Neural progenitor cell (in vitro differentiated cells): ENCODE measurements at regions not wholly inside any gene's neighbourhood (a gene's known extent, or its start where the extent isn't known, plus 50 kb on each side); places are given as distances from the start of the nearest gene placed in this dataset.

Experiments
- DNase-seq: peaks from one replicate; pipeline ENCODE4 v3.0.0-alpha.2; 2016; ENCODE audit warnings: low spot score
- H2AFZ ChIP-seq: fragments of 200-600 bp; sonication (generic); replicated peaks from 2 replicates; pipeline ENCODE4 v1.6.1; 2016; ENCODE audit warnings: antibody characterized with exemption
- H3F3A ChIP-seq: fragments of 200-600 bp; sonication (generic); 2 replicates; pipeline ENCODE4 v1.6.1; 2016; ENCODE audit warnings: antibody characterized with exemption, low read depth
- H3K27ac ChIP-seq: fragments of 200-600 bp; sonication (generic); 2 replicates; pipeline ENCODE4 v1.5.1; 2016; ENCODE audit warnings: mild to moderate bottlenecking
- H3K27me3 ChIP-seq: fragments of 200-600 bp; sonication (generic); 2 replicates; pipeline ENCODE4 v1.6.1; 2016; ENCODE audit warnings: mild to moderate bottlenecking, moderate library complexity
- H3K36me3 ChIP-seq: fragments of 200-600 bp; sonication (generic); 2 replicates; pipeline ENCODE4 v1.5.1; 2016
- H3K4me1 ChIP-seq: fragments of 200-600 bp; sonication (generic); 2 replicates; pipeline ENCODE4 v1.6.1; 2016; ENCODE audit warnings: mixed run types
- H3K4me2 ChIP-seq: fragments of 200-600 bp; sonication (generic); 2 replicates; pipeline ENCODE4 v1.6.1; 2016
- H3K4me3 ChIP-seq: fragments of 200-600 bp; sonication (generic); 2 replicates; pipeline ENCODE4 v1.5.1; 2016
- H3K79me2 ChIP-seq: fragments of 200-600 bp; sonication (generic); 2 replicates; pipeline ENCODE4 v1.6.1; 2016; ENCODE audit warnings: low read depth
- H3K9ac ChIP-seq: fragments of 200-600 bp; sonication (generic); 2 replicates; pipeline ENCODE4 v1.6.1; 2016
- H3K9me3 ChIP-seq: fragments of 200-600 bp; sonication (generic); 2 replicates; pipeline ENCODE4 v1.5.1; 2016; ENCODE audit warnings: low read depth
- H4K20me1 ChIP-seq: fragments of 200-600 bp; sonication (generic); 2 replicates; pipeline ENCODE4 v1.6.1; 2016; ENCODE audit warnings: low read depth
- H3K27ac Mint-ChIP-seq: 3 replicates; pipeline ENCODE4 v1.8.0; 2021; ENCODE audit warnings: mixed read lengths
- H3K27me3 Mint-ChIP-seq: 2 replicates; pipeline ENCODE4 v1.8.0; 2022; ENCODE audit warnings: low read depth, mild to moderate bottlenecking, inconsistent platforms, moderate library complexity, mixed read lengths; ENCODE audit not compliant: insufficient read depth
- H3K36me3 Mint-ChIP-seq: 3 replicates; pipeline ENCODE4 v1.8.0; 2021; ENCODE audit warnings: mixed read lengths
- H3K4me1 Mint-ChIP-seq: 3 replicates; pipeline ENCODE4 v1.8.0; 2021; ENCODE audit warnings: mixed read lengths
- H3K4me3 Mint-ChIP-seq: 3 replicates; pipeline ENCODE4 v1.8.0; 2021; ENCODE audit warnings: mild to moderate bottlenecking, moderate library complexity, mixed read lengths
- H3K9me3 Mint-ChIP-seq: 3 replicates; pipeline ENCODE4 v1.8.0; 2020; ENCODE audit warnings: mixed read lengths
- EZH2 ChIP-seq: fragments of 200-600 bp; sonication (generic); IDR thresholded peaks from 2 replicates; pipeline ENCODE4 v1.6.1; 2017; ENCODE audit warnings: antibody characterized with exemption, mild to moderate bottlenecking, moderate library complexity
- EZH2phosphoT487 ChIP-seq: fragments of 200-600 bp; sonication (generic); IDR thresholded peaks from 2 replicates; pipeline ENCODE4 v1.6.1; 2017; ENCODE audit warnings: antibody characterized with exemption
- TF ChIP-seq, protein P1 (sequence below): fragments of 200-600 bp; sonication (generic); IDR thresholded peaks from 2 replicates; pipeline ENCODE4 v1.5.1; 2017; ENCODE audit warnings: antibody characterized with exemption, mild to moderate bottlenecking

DNA sequence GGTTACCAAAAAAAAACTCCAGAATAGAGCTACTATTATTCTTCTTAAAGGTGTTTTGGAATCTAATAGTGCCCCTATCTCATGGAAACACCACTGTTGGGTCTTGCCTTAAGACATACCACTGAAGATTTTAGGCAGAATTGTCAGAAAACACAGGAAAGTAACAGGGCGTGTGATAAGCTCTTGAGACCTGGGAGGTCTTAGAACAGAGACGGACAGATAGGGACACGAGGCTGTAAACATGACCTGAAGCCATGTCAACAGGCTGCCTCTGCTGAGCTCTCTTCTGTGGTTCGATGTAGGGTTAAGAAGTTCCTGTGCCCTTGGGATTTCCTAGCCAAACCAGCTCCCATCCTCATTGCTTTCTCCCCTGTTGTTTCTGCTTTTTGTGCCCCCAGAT, 69.3 kb downstream of the CTSL start:
- peaks cover 10% of the 10 kb centered on the region for H3K4me1 ChIP-seq
- H3K4me3 Mint-ChIP-seq, result no peak overlapping the region
- H3F3A ChIP-seq, result no peaks in the 10 kb centered on the region
- peaks cover 6% of the 10 kb centered on the region for H3K27me3 Mint-ChIP-seq
- H3K36me3 Mint-ChIP-seq, result no peaks in the 10 kb centered on the region
- no peak overlapping the region for H3K27ac Mint-ChIP-seq
- H2AFZ ChIP-seq, result no peak overlapping the region
- no peak overlapping the region for H3K4me2 ChIP-seq
- TF ChIP-seq EZH2phosphoT487, result no peak
- TF ChIP-seq EZH2, result no peak
- TF ChIP-seq, protein P1, sequence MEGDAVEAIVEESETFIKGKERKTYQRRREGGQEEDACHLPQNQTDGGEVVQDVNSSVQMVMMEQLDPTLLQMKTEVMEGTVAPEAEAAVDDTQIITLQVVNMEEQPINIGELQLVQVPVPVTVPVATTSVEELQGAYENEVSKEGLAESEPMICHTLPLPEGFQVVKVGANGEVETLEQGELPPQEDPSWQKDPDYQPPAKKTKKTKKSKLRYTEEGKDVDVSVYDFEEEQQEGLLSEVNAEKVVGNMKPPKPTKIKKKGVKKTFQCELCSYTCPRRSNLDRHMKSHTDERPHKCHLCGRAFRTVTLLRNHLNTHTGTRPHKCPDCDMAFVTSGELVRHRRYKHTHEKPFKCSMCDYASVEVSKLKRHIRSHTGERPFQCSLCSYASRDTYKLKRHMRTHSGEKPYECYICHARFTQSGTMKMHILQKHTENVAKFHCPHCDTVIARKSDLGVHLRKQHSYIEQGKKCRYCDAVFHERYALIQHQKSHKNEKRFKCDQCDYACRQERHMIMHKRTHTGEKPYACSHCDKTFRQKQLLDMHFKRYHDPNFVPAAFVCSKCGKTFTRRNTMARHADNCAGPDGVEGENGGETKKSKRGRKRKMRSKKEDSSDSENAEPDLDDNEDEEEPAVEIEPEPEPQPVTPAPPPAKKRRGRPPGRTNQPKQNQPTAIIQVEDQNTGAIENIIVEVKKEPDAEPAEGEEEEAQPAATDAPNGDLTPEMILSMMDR, result no peak
- H3K9me3 ChIP-seq, result no peaks in the 10 kb centered on the region
- peaks cover 17% of the 10 kb centered on the region for H3K4me1 Mint-ChIP-seq
- H3K36me3 ChIP-seq, result no peaks in the 10 kb centered on the region
- no peaks in the 10 kb centered on the region for H3K79me2 ChIP-seq
- H3K27me3 ChIP-seq, result no peaks in the 10 kb centered on the region
- H3K4me3 ChIP-seq, result no peak overlapping the region
- DNase-seq, result no peak
- no peak overlapping the region for H3K9ac ChIP-seq
- no peak overlapping the region for H3K27ac ChIP-seq
- H4K20me1 ChIP-seq, result no peaks in the 10 kb centered on the region
- peaks cover 2% of the 10 kb centered on the region for H3K9me3 Mint-ChIP-seq

DNA sequence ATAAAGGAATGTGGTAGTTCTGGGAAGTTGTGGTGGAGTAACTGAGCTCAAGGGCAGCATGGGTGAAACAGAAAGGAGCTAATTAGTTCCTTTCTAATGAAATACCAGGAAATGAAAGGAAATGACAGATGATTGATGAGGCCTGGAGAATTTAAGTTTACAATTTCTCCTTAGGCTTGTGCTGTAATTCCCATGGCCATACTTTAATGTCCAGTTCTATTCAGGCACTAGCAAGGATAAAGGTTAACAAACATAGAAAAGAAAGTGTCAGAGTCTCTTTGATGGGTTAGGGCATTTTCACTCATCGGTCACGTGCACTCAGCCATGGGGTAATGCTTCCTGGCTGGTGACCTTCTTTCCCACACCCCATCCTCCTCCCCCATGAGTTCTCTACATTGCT, 70.3 kb downstream of the CTSL start:
- H2AFZ ChIP-seq, result no peak overlapping the region
- H3K27ac ChIP-seq, result no peak overlapping the region
- no peak overlapping the region for H3K9ac ChIP-seq
- Mint-ChIP-seq H3K4me3 (no peak overlapping the region), H3K4me1 (peaks cover 26% of the 10 kb centered on the region), H3K27ac (peak overlapping the region; percentile 3), H3K9me3 (peaks cover 2% of the 10 kb centered on the region), H3K27me3 (peaks cover 4% of the 10 kb centered on the region), H3K36me3 (no peaks in the 10 kb centered on the region)
- no peak overlapping the region for H3K4me3 ChIP-seq
- no peak for DNase-seq
- H4K20me1 ChIP-seq, result no peaks in the 10 kb centered on the region
- no peaks in the 10 kb centered on the region for H3F3A ChIP-seq
- peaks cover 10% of the 10 kb centered on the region for H3K4me1 ChIP-seq
- no peaks in the 10 kb centered on the region for H3K9me3 ChIP-seq
- no peaks in the 10 kb centered on the region for H3K79me2 ChIP-seq
- no peaks in the 10 kb centered on the region for H3K36me3 ChIP-seq
- H3K27me3 ChIP-seq, result no peaks in the 10 kb centered on the region
- TF ChIP-seq EZH2phosphoT487 (no peak), EZH2 (no peak)
- TF ChIP-seq, protein P1, result no peak
- H3K4me2 ChIP-seq, result peak overlapping the region; percentile 1

DNA sequence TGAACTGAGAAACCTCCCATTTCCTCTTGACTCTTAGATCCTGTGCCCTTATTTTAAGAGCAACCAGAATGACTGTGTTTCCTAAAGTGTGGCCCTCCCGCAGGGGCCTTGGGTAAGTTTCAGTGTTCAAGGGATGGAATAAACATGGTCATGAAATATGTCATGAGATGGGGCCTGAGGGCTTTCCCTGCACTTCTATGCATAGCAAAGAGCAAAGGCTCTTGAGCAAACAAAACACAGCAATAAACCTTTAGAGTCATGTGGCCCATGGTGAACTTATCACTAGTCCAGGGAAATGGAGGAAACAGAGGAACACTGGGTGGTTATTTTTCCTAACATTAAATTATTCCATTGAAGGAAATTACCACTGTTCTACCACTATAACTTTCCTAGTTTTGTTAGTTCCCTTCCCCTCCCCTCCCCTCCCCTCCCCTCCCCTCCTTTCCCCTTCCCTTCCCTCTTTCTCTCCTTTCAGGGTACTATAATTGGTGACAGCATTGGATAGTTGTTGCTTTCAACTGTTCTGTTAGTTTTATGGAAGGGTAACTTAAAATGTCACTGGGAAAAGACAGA, 72.4 kb downstream of the CTSL start:
- no peak for DNase-seq
- no peaks in the 10 kb centered on the region for H3K36me3 Mint-ChIP-seq
- H3K27me3 ChIP-seq, result no peaks in the 10 kb centered on the region
- no peaks in the 10 kb centered on the region for H3K36me3 ChIP-seq
- no peak overlapping the region for H3K4me3 Mint-ChIP-seq
- H3K4me1 Mint-ChIP-seq, result peaks cover 26% of the 10 kb centered on the region
- peaks cover 10% of the 10 kb centered on the region for H3K4me1 ChIP-seq
- H3K79me2 ChIP-seq, result no peaks in the 10 kb centered on the region
- no peaks in the 10 kb centered on the region for H3K9me3 ChIP-seq
- H3K4me2 ChIP-seq, result no peak overlapping the region
- H4K20me1 ChIP-seq, result no peaks in the 10 kb centered on the region
- no peak overlapping the region for H3K4me3 ChIP-seq
- peaks cover 2% of the 10 kb centered on the region for H3K9me3 Mint-ChIP-seq
- H3K27ac ChIP-seq, result no peak overlapping the region
- no peaks in the 10 kb centered on the region for H3F3A ChIP-seq
- no peak overlapping the region for H3K27ac Mint-ChIP-seq
- no peak overlapping the region for H3K9ac ChIP-seq
- H2AFZ ChIP-seq, result no peak overlapping the region
- TF ChIP-seq EZH2 (no peak), EZH2phosphoT487 (no peak)
- TF ChIP-seq, protein P1, result no peak
- H3K27me3 Mint-ChIP-seq, result peaks cover 4% of the 10 kb centered on the region
